GM21737 (cell line): ENCODE measurements at regions not wholly inside any gene's neighbourhood (a gene's known extent, or its start where the extent isn't known, plus 50 kb on each side); places are given as distances from the start of the nearest gene placed in this dataset.
"Not testable (repeated sequence)": the region's sequence is repeated elsewhere in the genome, so short reads cannot be mapped to it uniquely, and the experiment has no call there.

Experiments used
- ATAC-seq: cut with Tn5 transposase; IDR thresholded peaks from one replicate; pipeline ENCODE4 v1.9.1; 2021; ENCODE audit warnings: mild to moderate bottlenecking, moderate library complexity; ENCODE audit not compliant: unreplicated experiment

DNA sequence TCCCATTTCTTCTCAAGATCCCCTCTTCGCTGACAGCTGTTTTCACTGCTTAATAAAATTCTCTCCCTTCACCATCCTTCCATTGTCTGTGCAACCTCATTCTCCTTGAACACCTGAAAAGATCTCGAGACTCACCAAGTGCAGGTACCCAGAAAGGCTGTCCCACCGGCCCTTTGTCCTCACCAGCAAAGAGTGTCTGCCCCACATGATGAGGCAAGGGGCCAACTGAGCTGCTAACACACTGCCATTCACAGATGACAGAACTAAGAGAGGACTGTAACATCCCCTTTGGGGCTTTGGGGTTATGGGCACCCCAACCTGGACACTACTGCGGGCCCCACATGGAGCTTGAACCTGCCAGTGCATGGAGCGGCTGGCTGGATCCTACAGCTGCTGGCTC is 771.4 kb upstream of the MIR17HG start:
- ATAC-seq = no peak

DNA sequence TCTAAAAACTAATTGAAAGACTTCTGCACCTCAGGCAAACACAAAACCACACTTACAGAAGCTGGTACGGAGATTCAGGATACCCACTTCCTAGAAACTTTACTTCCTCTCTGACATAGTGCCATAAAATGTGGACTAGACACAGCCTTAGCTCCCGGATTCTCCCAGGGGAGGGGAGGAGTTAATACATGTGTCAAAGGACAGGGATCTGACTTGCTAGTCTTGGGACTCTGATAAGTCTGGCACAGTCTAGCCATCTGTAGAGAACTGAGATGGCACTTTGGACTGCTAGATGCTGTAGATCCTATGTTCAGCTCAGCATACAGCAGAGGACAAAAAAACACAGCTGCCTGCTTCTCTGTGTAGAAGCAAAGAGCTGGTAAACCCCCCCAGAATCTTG is 769.8 kb upstream of the MIR17HG start:
- ATAC-seq = no peak

DNA sequence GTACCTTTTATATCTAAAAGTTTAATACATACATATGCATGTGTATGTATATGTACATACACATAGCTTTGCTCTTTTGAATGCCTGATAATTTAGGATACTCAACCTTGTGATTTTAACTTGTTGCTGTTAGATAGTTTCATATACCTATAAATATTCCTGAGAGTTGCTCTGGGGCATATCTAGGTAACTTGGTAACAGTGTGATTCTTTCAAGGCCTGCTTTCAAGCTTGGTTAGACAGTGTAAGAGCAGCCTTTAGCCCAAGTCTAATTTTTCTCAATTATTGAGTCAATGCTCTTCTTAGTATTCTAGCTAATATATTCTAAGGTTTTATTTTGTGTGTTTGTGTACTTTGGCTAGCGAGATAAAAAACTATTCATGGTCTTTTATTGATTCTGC is 762.1 kb upstream of the MIR17HG start:
- no peak for ATAC-seq

DNA sequence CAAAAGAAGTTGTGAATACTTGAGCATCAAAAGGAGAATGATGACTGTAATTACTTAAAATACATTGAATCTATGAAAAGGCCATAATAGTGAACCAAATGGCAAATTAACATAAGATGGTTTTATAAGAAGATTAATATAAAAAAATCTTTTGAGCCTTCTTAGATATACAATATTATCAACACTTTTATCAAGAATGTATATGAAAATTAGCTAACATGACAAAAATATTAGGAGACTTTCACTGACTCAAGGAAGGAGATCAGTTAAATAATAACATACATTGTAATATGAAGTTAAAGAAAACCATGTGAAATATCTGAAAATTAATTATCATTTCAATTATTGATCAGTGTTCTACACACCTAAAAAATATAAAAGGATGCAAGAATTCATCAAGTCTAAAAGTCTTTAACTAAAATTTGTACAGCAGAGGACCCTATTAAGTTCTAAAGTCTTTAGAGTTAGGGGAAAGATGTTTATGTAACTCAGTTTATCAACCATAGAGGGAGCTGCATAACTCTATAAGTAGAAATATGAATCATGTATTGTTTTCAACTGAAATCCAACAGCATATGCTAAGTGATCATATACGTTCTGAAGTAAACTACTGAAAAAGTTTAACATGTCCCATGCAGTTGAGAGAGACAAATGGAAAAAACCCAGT is 756.1 kb upstream of the MIR17HG start:
- no peak for ATAC-seq

DNA sequence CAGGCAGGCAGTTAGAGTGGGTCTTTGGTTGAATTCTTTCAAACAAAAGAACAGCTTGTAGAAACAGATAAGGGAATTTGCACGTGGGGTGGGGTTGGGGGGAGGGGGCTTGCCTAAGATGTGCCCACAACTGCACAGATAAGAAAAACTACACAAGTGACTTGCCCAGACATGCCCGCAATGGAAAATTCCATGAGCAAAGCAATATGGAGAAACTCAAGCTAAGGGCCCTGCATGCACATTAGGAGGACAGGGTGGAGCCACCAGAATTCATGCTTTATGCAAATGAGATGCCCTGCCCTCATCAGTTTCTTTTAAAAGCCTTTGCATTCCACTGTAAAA is 755.6 kb upstream of the MIR17HG start:
- no peak for ATAC-seq

DNA sequence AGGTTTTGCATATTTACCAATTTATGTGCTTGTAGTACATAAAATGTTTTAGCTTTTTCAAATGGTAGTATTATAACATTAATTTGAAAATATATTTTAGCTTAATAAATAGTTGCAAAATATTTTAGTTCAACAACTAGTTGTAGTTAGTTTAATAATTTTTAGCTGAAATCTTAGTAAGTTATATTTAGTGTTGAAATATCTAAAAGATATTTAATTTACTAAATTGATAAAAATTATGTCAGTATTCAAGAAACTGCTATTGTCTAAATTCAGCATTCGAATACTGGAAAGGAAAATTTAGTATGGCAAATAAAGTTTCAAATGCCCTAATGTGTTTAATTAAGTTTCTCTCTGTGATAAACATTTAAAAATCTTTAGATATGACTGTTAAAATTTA is 754.5 kb upstream of the MIR17HG start:
- no peak for ATAC-seq

DNA sequence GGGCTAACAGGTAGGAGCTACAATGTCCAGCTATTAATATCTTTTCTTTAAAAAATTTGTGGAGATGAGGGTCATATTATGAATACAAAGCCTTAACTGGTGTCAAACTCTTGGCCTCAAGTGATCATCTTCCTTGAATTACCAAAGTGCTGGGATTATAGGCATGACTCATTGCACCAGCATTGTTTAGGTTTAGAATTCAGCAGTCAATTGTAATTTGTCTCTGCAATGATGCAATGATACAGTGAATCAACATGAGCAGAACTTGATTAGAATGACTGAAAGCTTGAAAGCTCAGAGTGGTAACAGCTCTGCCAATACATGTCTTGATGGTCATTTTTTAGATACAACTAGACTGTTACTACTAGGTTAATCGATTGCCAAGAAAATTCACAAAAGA is 752.8 kb upstream of the MIR17HG start:
- no peak for ATAC-seq

DNA sequence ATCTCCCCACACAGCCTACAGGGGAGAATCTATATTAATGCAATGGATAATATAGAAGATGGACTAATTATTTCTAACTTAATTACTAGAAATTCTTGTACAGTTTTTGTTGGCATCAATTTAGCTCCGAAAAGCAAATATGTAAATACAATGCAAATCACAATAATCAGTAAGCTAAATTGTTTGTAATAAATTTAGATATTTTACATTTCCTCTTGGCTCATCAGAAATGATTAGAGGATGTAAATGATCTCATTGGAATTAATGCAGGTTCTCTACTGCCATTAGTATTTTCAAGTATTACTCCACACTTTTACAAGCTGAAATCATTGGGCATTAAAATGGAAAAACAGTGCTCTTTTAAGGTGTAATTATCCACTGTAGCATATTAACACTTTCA is 741.8 kb upstream of the MIR17HG start:
- no peak for ATAC-seq

DNA sequence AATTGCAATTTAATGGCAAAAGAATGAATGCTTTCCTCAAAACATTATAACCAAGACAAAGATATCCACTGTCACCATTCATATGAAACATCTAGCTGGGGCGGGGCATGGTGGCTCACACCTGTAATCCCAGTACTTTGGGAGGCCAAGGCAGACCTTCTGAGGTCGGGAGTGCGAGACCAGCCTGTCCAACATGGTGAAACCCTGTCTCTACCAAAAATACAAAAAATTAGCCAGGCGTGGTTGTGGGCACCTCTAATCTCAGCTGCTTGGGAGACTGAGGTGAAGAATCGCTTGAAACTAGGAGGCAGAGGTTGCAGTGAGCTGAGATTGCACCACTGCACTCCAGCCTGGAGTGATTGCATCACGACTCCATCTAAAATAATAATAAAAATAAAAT is 740.6 kb upstream of the MIR17HG start:
- not testable (repeated sequence) for ATAC-seq

DNA sequence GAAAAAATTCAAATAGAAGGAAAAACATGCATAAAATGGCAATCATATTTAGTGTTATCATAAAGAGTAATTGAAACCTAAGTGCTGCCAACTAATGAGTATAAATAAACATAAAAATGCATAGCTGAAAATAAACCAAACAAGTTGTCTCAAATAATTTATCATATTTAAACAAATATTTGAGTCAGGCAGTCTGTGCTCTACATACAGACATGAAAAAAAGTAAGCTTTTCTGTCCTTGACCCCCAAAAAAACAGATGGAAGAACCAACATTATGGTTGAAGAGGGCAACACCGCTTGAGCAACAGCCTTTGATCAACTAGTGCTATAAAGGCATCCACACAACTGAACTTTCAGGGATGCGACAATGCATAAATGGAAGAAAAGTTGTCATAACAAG is 735.1 kb upstream of the MIR17HG start:
- no peak for ATAC-seq

DNA sequence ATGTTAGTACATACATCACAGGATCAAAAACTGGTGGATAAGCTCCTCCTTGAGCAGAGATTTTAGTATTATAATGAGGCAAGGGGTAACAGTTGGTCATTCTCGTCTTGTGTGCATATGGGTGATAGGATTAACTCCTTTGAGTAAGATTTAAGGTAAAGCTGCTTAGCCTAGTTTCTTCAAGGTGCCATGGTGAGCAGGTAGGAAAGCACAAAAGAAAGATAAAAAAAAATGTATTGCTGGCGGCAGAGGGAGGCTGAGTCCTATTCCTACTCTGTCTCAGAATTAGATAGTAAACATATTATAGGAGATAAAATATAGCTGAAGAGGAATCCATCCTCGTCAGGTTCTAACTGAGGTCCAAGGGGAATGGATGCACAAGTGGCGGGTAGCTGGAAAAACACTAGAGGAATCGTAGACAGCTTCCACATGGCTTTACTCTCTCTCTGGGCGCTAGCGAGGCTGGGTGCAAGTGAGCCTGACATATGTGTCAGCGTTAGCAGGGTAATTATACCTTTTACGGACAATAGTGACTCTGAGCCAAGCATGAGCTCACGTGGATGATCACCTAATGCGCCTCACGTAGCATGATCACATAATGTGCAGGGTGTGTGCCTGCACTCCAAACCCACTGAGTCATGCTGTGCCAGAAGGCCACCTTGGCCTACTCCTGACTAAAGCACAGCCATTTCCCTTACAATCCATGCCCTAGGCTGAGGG is 734.3 kb upstream of the MIR17HG start:
- ATAC-seq = no peak

DNA sequence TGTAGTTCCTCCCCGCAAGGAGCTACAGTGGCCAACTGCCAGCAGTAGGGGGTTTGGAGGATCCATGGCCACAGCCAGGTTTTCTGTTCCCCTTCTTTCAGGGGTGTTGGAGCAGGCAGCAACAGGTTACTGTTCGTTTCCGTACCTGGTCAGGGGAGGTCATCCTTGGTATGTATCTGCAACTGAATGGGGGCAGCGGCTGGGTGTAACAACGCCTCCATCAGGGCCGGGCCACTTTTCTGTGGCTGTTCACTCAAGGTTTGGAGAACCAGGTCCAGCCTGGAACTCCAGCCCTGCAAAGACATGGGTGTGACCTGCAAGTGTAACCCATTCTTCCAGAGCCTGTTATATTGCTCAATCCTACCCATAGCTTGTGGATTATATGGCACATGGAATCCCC is 732.3 kb upstream of the MIR17HG start:
- ATAC-seq = no peak

DNA sequence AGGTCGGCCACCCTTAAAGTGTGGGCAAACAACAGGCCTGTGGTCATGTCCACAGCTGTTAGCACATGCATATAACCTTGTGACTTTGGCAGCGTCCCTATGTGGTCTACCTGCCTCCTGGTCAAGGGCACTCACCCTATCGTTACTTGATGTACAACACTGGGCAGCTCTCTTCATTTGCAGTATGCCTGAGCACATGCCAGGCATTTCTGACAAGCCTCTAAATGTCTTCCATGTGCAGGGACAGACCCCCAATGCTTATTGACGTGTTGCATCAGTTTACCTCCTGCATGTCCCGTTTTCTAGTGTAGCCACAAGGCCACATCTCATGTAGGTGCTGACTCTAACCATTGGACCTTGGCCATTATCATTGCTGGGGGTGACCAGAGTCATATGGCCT is 731.7 kb upstream of the MIR17HG start:
- ATAC-seq = no peak

DNA sequence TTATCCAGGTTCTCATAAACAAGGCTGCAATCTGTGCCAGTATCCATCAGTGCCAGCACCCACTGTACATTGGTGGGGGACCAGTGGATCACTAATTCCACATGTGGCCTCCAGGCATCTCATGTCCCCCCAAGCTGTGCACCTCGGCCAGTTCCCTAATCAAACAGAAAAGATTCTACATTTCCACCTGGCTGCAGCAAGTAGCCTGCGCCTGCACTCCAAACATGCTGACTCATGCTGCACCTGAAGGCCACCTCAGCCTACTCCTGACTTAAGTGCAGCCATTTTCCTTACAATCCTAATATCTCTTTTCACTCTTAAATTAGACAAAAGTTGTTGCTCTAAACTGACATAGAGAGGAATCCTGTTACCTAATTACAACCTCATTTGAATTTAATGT is 729.4 kb upstream of the MIR17HG start:
- no peak for ATAC-seq

DNA sequence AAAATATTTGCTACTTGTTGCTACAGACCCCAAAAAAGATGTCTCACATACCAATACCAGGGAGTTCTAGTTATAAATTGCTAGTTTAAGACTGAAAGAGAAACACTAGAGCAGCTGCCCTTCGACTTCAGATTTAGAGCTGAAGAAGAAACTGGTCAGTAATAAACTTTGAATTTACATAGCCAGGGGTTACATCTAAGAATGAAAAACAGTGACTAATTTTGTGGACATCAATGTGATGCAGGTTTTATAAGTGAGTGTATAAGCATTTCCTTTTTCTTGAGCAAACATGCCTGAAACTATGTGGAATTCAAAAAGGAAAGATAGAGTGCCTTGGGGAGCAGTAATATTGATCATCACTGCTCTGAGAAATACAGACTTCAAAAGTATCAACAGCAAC is 724.9 kb upstream of the MIR17HG start:
- no peak for ATAC-seq

DNA sequence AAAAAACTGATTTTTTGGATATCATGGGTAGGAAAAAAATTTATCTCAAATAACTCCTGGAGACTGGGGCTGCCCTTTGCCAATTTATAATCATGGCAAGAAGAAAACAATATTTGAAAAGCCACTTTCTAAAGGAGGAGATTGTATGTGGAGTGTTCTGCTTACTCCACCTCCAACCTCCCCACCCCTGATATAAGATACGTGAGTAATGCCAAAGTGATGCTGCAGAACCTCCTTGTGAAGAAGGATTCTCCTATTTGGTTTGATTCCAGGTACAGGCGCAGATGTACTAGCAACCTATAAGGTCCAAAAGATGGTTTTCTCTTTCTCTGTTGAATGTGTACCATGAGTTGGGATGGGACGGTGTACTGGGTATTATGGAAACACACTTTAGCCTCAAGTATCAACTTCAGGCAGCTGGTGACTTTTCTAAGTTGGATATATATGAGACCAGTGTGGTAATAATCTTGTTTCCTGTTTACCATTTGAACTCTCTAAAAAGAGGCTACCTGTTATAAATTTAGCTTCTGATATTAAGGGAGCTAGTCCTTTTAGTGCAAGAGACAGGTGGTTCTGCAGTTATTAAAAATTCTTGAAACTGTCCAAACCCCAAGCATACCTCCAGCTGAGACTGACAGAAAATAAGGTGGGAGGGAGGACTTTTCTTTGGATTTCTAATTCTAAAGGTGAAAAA is 724.0 kb upstream of the MIR17HG start:
- no peak for ATAC-seq

DNA sequence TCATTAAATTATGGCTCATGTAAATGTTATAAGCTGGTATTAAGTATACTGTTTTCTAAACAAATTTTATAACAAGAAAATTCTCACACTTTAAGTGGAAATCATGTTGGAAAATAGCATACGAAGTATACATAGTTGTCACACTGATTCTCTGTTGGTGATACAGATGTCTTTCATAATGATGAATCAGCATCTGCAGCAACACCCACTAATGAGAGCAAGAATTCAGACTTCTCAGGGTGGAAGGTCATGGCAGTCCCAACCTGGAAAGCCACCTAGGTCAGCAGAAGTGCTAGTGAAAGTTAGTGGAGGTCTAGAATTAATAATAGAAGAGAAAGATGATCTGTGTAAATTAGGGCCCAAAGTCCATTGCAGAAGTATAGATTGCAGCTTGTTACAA is 719.7 kb upstream of the MIR17HG start:
- ATAC-seq = no peak

DNA sequence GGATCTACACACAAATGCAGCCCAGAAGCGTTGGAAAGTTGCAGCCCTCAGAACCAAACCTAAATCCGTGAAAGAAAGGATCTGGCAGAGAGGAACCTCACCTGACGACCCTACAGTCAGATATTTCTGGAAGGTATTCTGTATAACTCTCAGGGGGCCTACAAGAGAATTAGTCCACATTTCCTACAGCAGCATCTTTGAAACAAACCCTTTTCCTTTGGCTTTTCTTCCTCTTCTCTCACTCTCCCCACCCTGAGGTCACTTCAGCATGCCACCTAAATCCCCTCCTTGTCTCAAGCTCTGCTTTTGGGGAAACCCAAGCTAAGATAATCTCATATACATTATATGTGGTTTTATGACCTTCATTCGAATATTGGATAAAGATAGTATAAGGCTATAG is 719.0 kb upstream of the MIR17HG start:
- ATAC-seq = no peak

DNA sequence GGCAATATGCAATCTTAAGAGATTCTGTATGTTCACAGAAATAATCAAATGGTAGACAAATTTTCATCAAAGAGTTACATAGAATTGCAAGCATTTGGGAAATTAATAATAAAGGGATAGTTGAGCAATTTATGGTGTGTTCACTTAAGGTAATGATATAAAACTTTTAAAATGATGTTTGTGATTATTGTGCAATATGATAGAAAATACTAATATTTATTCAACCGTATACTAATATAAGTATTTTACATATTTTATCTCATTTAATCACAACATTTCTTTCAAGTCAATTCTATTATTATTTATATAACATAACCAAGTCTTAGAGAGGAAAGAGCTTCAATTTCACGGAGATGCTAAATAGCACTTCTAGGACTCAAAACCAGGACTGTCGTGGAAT is 716.8 kb upstream of the MIR17HG start:
- no peak for ATAC-seq

DNA sequence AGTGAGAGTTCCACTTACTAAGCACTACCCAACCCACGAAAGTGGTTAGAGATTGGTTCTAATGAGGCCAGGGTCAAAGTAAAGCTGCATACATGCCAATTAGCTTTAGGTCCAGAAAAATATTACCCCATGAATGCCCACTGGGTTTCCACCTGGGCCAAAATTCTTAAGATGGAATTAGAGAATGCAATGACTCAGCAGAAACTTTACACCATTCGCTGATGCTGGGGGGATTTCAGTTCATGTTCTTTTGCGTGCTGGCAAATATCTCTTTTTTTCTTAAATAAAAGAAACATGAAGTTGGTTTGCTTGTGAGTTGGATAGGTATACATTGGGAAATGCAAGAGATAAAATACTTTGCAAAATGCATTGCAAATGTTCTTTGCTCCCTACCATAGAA is 715.3 kb upstream of the MIR17HG start:
- no peak for ATAC-seq

DNA sequence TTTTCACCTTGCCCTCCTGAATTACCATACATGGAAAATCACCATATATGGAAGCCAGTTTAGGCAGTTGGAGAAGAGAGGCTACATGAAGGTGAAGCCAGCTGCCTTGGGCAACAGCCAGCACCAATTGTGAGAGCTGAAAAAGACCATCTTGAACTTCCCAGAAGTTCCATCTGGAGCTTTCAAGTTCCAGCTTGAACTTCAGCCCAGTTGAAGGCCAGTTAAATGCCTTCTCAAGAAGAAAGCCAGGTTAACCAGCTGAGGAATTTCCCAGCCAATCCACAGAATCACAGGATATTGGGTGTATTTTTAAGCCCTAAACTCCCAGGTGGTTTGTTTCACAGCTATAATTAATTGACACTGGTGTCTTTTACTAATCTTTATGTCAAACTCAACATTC is 713.6 kb upstream of the MIR17HG start:
- no peak for ATAC-seq

DNA sequence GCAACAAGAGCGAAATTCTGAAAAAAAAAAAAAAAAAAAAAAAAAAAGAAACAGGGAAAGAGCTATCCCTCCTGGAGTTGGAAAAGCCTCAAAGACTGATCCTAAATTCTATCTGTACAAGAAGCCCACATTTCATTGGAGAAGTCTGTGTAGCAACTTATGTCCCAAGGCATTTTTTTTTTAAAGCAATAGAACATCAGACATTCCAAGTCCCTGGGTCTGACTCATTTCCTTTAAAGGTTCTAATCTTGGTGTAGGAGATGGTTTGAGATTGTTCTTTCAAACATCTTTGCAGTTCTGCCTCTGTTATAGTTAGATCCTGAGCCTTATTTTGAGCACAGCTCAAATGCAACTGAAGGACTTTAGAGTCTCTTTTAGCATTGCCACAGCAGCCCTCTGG is 706.5 kb upstream of the MIR17HG start:
- no peak for ATAC-seq
